NOMO-1 treated with dmso at 0.1 percent for 144 hours (cell line): ENCODE measurements at regions not wholly inside any gene's neighbourhood (a gene's known extent, or its start where the extent isn't known, plus 50 kb on each side); places are given as distances from the start of the nearest gene placed in this dataset.

Experiments used
- DNase-seq: peaks from one replicate; lab custom pipeline; 2025; ENCODE audit not compliant: unreplicated experiment; lab: John Stamatoyannopoulos, UW

DNA sequence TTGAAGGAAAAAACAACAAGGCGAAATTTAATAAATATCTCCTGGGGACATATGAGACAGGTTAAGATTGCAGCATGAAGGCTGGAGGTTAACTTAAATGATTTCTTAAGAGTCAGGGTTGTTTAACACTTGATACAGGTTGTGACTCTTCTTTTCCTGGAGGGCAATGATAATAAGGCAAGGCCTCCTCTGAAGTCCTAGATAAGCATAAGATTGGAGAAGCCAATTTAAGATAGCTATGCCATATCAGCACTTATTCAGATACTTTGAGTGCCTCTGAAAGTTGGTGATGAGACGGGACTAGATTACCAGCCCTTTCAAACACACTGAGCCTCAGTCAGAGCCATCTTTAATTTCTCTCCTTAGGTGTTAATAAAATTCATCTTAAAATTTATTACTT lies 350.8 kb downstream of the FBXO8 start:
- DNase-seq = no peak

DNA sequence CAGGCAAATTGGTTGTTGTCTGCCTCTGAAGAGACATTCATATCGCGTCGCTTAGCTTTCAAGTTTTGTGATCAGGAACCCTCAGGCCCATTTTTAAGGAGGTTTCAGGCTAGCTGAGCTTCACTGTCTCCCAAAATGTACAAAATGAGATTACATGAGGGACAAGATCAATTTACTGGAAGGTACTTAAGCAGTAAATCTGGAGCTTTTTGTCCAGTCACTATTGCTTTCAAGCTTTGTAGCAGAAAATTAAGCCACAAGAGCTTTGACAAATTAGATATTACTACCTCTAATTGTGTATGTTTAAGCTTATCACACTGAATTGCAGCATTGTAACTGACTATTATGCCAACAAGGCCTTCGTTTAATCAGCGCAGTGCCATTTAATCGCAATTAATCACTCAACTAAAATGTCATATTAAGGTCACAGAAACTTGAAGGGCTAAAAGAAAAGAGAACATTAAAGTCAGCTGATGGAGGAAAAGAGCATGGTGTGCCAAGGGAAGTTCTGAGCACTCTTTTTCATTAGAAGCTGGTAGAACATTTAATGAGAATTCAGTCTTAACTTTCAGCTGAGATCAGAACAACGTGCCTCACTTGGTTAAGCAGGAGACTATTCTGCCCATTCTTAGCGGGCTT lies 353.0 kb downstream of the FBXO8 start:
- DNase-seq = no peak

DNA sequence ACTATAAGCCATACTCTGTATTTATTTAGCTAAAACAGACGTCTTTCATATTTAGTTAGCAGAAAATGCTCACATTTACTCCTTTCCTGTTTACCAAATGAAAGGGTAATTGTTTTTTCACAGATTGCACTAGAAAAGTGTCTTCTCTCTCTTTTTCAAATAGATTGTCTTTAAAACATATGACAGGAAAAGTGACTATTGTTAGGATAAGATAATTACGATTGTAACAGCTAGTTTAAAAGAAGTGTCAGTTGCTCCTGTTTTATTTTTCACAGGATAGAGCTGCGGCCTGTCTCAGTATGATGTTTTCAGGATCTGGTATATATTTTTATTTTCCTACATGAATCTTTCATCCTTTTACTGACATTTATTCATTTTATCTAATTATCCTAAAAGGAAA lies 353.5 kb downstream of the FBXO8 start:
- DNase-seq = no peak

DNA sequence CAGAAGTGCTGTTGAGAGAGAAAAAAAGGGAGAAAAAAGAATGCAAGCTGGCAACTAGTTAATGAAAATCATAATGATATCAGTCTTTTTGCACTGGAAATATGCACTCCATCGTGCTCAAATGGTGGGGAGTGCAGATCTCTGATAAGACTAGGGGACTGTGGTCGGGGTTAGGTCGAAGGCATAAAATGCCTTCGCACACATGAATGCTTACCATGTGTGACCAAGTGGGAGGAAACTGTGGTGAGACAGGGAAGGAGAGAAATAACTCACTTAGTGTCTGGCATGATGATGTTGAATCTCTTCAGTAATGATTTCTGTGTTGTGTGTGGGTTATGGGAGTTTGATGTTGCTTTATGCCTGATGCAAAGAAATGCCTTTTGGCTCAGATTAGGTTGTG lies 358.9 kb downstream of the FBXO8 start:
- DNase-seq = no peak

DNA sequence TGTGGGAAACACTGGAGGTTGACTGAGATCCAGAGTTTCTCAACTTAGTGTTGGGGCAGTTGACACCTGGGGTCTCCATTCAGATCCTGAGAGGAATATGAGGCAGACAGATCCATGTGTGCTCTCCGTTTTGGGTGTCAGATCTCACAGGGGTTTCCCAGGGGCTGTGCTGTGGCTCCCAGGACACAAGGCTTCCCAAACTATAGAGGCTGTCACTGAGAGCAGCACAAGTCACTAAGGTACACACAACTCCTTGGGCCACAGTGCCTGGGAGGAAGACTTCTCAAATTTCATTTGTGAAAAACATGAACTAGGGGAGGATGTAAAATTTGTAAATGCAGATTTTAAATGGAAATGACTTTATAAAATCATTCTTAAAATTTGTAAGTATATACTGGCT lies 363.6 kb downstream of the FBXO8 start:
- DNase-seq = no peak

DNA sequence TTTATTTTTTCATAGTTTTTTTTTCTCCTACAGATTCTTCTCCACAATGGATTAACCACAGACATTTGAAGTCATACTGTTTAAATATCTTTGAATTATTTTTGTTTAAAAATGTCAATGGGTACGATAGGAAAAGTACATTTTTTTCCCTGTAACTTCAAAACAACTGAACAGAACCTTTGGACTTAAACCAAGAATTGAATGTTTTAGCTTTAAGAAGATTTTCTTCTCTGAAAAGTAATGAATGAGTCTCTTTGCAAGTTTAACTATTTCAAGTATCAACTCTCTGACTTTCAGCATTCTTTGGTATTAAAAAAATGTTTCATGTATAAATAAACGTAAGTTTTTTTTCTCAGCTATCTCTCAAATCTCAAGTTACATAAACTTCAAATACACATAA lies 364.3 kb downstream of the FBXO8 start:
- DNase-seq = no peak

DNA sequence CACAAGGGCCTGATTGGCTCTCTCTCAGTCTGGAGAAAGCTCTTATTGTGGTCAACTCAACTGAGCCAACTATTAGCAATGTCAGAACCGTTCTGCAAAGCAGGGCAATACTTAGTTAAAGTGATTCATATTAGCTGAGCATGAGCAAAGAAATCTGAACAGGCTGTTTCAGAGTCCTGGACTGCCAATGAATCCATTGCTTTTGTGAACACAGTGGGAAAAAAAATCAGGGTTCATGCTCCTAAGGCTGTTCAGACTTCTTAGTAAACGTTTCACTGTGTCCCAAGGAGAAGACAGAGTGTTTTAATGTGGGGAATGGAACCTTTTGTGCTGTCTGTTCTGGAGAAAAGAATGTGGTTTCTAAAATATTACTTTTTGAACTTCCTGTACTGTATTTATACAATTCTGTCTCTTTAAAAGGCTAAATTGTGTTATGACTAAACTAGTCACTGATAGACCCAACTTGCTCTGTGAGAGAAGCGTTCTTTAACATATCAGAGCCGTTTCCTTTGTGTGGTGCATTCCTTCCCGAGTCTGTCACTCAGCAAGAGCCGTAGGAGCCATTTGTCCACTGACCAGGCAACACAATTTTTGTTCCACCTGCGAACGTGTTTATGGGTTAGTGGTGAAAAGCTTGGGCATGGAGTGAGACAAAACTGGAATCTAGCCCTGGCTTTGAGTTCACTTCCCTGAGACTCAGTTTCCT lies 366.1 kb downstream of the FBXO8 start:
- no peak for DNase-seq

DNA sequence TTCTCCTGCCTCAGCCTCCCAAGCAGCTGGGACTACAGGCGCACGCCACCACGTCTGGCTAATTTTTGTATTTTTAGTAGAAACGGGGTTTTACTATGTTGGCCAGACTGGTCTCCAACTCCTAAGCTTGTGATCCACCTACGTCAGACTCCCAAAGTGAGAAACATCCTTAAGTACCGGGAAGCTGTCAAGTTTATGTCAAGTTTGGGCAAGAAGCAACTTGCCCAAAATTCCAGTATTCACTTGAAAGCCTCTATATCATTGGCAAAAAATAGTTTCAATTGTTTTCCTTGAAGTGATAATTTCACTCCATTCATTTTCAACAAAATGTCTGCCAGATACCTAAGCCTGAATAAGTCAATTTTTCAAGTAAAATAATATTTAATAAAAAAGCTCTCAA lies 370.0 kb downstream of the FBXO8 start:
- no peak for DNase-seq

DNA sequence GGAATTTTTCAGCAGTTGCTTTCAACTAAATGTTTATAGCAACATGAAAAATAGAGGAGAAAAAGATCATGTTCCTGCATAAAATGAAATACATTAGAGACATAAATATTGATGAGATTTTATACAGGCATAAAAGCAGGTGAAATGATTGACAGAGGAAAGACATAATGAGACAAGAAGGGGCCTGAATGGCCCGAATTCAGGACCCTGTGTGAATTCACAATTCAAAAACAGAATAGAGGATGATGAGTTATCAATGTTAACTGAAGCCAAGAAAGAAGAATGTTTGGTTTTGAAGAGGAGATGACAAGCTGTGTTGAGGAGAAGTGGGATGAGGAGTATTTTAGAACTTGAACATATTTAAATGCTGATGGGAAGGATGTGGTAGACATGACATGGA lies 371.1 kb downstream of the FBXO8 start:
- DNase-seq = no peak

DNA sequence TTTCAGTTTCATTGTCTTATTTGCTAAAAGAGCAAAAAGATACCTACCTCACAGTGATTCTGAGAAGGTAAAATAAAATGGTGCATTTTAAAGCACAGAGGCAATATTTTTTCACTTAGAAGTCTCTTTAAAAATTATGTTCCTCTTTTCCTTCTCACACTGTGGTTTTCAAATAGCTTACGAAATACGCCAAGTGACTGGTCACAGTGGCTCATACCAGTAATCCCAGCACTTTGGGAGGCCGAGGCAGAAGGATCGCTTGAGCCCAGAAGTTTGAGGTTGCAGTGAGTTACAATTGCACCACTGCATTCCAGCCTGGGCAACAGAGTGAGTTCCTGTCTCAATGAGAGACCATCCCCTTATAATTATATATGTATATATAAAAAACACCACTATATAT lies 372.6 kb downstream of the FBXO8 start:
- DNase-seq = peak; percentile 50

DNA sequence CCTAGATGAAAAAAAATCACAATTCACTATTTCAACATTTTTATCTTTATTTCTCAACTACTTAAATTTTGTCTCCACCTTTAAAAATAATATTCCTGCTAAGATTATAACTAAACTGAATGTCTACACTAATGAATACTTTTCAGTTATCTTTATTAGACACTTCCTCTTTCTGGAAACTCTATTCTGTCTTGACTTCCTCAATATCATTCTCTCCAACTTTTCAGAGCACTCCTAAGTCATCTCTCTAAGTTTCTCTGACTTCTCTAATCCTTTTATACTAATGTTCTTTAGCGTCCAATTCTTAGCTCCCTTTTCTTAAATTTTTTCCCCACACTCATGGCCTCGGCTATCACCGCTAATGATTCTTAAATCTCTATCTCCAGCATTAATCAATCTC lies 374.2 kb downstream of the FBXO8 start:
- peak; percentile 63 for DNase-seq

DNA sequence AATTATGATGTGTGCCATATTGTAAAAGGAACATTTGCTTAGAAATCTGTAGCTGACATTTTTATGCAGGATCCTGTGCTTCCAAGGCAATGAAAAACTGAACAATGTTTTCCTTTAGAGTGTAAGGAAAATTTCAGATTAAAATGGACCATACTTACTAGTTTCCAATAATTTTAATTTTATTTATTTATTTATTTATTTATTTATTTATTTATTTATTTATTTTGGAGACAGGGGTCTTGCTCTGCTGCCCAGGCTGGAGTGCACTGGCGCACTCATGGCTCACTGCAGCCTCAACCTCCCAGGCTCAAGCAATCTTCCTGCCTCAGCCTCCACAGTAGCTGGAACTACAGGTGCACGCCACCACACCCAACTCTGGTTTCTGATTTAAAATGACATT lies 369.8 kb upstream of the HAND2 start:
- DNase-seq = no peak

DNA sequence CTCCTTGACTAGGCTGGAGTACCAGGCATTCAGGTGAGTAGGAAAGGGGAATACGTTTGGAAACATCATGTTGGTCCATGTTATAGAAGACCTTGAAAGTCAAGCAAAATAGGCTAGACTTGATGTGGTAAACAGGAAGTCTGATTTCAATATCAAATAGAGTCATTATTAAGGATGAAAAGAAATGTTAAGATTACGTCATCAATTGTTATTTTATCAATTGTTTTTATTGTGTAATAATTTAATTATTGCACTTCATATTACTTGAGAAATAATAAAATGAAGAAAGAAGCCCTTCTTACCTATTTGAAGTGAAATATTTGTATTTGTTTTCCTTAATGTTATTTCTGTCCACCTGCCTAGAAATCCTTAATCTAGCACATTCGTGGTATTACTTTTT lies 361.0 kb upstream of the HAND2 start:
- no peak for DNase-seq

DNA sequence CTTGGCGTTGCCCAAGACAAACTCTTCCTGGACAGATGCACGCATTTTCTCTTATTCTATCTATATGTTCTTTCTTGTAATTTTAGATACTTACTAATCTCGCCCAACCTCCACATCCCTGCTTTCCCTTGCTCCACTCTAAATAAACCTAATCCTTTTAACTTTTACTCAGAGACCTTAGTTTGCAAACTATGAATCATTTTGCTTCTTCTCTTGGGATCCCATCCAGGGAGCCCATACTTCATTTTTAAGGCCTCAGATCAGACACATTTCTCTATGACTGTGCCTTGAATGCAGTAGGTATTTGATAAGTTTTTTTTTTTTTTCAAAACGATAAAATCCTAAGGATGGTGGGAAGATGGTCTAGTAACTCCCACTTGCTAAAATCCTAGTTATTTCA lies 353.8 kb upstream of the HAND2 start:
- no peak for DNase-seq

DNA sequence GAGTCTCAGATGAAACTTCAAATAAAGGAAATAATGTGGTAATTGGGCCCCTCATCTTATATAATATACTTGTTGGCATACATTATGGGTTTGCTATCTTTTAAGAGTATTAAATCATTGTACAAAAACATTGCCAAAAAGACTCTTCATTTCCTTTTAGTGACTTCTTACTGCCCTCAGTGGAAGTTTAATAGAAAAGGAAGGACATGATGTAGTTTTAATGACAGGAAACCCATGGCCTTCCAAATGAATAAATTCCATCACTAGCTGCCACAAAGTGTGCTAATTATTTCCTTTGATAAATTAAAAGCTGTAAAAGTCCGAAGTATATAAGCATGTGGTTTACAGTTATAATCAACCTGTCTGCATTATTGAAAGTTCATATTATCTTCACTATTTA lies 350.9 kb upstream of the HAND2 start:
- DNase-seq = no peak

DNA sequence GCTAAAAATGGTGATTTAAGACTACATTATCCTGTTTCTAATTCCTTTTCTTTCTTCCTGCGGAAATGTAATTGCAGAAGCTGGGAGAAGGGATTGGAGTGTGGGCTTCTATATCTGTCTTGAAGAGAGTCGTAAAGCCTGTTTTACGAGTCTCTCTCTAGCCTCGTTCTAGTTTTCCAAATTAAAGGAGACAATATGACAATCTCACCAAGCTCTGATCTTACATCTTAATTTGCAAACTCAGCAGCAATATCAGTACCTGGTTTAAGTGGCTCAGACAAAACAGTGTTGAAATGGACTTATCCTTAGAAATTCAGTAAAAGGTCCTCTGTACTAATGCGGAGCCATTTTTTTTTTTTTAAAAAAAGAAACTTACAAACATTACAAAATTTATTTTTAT lies 349.5 kb upstream of the HAND2 start:
- no peak for DNase-seq

DNA sequence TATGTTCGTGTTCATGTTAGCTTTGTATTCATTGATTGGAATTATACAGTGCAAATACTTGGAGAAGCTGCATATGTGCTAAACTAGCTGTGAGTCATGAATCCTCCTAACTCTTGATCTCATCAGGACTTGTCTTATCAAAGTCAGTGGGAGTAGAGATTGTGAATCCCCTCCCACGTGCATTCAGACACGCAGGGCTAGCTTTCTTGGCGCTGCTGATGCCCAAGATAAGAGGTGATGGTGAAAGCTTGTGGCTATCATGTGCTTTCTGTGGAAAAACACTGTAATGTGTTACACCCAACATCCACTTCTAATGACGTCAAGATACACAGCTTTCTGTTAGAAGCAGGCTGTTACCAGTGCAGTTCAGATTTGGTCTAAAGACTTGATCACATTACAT lies 348.7 kb upstream of the HAND2 start:
- no peak for DNase-seq

DNA sequence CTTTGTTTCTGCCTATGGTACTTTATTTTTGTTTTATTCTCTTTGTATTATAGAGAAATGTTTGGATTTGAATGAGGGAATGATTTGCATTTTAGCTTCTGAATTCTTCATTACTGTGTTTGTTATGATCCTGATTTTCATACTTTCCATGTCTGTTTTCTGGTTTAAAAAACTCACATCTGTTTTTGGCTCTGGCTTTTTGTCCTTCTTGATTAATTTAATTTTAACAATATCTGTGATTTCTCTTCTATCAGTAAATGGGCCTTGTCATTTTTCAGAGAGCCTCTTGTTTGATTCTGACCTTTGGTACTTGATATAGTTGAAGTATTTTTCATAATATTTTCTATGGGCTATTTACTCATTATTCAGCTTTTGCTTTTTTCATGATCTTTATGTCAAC lies 341.6 kb upstream of the HAND2 start:
- DNase-seq = no peak

DNA sequence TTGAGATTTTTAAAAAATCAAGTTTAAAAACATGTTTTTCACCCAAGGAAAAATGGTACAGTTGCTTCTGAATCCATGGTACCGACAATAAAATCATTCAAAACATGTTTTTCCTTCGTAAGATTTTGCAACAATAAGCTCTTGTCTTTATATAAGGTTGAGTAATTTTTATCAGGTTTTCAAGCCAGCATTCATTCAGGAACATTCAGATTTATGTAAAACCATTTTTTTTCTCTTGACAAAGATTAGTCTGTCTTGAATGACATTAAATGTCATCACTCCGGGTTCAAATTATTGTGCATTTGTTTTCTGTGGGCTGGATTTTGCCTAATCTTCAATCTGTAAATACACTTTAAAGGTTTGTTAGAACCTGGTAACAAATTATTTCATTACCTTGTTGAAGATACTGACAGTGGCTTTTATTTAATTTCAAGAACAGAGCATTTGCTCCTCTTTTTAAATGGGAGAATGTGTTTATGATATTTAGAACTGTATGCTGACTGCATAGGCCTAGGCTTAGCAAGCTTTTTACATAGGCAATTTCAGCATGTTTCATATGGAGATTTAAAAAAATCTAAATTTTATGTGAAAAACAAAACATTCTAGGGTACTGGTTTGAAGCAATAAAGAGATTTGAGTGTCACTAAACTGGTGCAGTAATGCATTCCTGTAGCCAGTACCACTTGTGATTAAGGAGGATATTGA lies 336.4 kb upstream of the HAND2 start:
- DNase-seq = no peak

DNA sequence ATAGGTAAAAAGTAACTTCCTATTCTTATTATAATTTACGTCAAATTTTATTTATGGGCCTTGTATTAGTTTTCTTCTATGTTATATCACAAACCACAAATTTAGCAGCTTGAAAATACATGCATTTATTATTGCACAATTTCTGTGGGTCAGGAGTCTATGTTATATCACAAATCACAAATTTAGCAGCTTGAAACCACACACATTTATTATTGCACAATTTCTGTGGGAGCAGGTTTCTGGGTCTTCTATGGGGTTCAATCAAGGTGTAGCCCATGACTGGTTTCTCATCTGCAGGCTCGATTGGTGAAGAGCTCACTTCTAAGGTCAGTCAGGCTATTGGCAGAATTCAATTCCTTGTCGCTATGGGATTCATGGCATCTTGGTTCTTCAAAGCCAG lies 332.7 kb upstream of the HAND2 start:
- no peak for DNase-seq

DNA sequence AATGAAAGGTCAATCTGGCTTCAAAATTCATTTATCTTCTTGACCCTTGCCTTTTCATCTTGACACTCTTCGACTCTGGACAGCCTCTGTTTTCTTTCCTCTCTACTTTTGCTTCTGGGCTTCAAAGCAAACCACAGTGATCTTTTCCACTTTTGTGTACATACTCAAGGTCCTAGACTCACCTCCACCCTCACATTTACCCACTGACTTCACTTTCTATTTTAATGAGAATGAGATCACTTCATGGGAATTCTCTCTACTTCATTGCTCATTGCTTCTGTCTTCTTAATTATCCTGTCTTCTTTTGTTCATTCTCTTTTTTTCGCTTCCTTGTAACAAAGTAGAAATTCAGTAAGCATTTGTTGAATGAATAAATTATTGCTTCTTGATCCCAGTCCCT lies 330.1 kb upstream of the HAND2 start:
- no peak for DNase-seq

DNA sequence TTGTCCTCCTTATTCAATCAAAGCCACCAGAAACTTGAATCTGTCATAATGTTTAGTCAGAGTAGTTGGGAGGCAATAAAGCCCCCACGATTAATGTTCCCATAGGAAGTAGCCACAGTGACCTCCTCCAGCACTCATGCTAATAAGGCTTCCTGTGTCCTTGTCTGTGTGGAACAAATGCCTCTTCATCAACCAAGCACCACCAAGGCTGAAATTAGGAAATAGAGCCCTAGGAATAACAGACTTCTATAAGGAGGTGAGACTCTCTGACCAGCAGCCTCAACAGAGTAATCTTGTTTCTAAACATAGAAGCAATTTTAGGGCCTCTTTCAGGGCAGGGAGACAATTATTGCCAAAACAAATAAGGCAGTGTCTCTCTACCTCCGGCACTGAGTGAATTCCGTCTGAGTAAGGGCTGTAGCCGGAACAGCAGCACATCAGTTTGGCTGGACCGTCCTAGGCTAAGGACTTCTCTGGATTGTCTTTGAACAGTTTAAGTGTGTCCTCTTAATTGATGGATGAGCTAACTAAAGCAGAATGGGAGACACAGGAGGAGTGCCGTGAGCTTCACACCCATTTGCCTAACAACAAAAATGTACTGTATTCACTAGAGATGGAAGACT lies 329.2 kb upstream of the HAND2 start:
- DNase-seq = no peak
